ENCODE measurements at regions not wholly inside any gene's neighbourhood (a gene's known extent, or its start where the extent isn't known, plus 50 kb on each side); places are given as distances from the start of the nearest gene placed in this dataset.
"Not testable (repeated sequence)": the region's sequence is repeated elsewhere in the genome, so short reads cannot be mapped to it uniquely, and the experiment has no call there.

DNA sequence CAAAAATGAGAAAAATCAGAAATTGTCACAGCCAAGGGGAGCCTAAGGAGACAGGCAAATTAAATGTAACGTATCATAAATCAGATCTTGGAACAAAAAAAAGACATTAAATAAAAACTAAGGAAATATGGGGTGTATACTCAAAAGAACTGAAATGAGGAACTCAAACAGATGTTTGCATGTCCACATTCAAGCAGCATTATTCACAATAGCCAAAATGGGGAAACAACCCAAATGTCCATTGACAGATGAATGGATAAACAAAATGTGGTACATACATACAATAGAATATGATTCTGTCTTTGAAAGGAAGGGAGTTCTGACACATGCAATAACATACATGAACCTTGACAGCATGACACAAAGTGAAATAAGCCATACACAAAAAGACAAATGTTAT, 155.8 kb upstream of the KLF7 start:
- no peak for DNase-seq (ENCODE audit: low read depth in 1 of 2, low spot score in 1 of 2)

DNA sequence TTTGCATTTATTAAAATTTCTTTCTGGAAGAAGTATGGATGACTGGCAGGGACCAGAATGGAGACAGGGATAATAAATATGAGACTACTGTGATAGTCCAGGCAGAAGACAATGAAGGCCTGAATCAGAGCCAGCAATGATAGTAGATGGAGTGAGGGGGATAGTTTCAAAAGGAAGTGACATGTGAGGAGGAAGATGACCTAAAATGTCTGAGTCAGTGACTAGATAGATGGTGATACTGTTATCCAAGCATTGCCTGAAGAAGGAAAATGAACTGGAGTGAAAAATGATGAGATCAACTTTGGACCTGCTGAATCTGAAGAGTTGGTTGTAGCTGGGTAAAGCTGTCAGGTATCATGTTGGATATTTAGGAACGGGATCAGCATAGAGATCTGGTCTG, 158.3 kb upstream of the KLF7 start:
- DNase-seq (ENCODE audit: low read depth in 1 of 2, low spot score in 1 of 2): no peak

DNA sequence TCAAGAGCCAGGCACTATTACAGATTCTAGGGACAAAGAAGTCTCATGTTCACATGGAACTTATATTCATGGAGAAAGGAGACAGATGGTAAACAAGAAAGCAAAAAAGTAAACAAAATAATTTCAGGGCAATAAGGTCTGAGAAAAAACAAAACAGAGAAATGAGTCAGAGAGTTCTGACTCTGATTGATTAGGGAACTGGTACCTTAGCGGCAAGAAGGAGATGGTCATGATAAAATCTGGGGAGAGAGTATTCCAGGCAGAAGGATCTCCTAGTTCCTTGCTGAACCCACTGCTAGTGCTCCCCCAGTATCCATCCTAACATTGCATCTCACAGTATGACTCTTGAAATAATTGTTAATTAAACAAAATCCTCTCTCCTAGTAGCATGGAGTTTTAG, 161.8 kb upstream of the KLF7 start:
- no peak for DNase-seq (ENCODE audit: low read depth in 1 of 2, low spot score in 1 of 2)

DNA sequence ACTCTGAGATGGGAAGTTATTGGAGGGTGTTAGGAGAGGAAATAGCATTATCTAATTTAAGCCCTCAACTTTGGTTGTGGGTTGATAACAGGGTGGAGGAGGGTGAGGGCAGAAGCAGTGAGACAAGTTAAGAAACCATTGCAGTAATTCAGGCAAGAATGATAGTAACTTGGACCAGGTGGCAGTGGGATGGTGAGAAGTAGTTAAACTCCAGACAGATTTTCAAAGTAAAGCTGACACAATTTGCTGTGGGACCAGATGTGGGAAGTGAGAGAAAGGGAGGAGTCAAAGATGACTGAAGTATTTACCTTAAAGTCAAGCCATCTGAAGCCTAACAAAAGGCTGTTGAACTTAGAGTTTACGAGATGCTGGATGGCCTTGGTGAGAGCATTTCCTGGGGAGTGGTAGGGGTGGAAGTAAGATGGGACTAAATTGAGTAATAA, 163.2 kb upstream of the KLF7 start:
- no peak for DNase-seq (ENCODE audit: low read depth in 1 of 2, low spot score in 1 of 2)

DNA sequence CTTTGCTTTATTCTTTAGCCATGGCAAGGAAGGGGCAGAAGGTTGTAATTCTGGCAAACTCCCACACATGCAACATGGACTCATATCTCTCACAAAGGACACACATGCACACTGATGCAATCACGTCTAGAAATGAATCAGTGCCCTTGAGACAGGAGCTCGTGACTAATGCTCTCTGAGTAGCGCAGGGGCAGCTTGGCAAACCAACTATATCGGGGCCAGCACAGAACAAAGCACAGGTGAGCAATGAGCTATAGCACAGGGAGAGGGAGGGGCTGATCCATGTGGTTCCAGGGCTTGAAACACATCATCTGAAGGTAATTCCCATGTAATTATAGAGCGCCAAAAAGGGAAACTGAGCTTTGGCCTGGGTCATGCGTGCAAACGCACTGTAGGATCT, 165.2 kb upstream of the KLF7 start:
- peak; percentile 20 to 44 for DNase-seq (ENCODE audit: low read depth in 1 of 2, low spot score in 1 of 2)

DNA sequence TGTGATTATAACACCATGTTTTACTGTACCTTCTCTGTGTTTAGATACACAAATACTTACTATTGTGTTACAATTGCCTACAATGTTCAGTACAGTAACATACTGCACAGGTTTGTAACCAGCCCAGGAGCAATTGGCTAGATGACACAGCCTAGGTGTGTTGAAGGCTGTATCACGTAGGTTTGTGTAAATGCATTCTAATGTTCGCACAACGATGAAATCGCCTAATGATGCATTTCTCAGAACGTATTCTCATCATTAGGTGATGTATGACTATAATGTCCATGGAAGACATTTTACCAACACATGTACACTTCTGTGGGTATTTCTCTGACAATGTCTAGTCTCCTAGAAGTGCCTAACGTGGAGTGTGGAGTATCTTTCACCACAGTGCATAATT, 165.9 kb upstream of the KLF7 start:
- no peak for DNase-seq (ENCODE audit: low read depth in 1 of 2, low spot score in 1 of 2)

DNA sequence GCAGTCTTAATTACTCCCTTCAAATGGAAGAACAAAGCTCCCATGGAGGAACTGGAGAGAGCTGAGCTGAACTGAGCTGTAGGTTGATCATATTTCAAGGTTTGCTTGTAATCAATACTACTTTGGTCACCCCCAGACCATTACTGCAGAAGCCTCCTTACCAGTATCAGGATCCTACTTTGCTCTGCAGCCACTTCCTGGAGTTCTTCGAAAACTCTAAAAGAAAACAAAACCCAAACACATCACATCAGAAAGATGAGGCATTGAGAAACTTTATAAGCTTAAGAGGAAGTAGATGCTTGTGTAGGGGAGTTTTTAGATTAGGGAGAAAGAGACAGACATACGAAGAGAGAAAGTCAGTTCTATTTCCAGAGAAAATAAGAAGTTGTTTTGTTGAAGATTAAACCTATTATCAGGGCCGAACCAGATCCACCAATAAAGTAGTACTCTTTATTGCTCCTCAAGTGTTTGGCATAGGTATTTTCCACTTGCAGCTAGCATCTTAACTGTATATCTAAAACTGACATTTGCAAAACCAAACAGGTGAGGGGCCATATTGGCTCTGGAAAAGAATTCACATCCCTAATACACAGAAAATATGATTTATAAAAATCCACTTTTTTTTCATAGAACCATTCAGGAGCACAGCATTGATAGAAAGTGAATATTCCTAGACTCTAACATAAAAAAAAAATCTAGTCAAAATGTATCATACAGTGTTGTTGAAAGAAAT, 166.9 kb upstream of the KLF7 start:
- no peak for DNase-seq (ENCODE audit: low read depth in 1 of 2, low spot score in 1 of 2)

DNA sequence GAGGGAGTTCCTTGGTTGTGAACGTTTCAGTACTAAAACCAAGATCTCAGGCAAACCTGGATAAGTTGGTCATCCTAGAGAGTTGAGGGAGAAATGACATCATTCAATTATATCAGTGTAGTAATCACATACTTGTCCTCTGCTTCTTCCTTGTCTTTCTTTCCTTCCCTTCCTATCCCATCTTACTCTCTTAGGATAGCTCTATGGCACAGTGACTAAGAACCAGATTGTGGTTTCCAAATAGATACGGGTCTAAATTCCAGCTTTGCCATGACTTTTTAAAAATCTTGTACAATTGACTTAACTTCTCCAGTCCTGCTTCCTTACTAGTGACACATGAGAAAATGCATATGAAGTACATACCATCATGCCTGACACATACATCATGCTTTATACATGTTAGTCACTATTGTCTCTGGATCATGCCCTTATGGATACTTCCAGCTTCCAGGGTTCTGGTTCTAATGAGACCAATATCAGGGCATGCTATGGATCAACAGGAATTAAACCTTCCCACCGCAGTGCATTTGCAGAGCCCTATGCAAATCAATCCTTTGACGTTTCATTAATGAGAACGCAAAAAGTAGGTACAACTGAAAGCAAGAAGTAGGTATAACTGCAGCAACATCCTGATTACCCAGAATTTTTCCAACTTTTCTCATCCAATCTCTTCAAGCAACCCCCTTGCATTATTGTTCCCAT, 168.0 kb upstream of the KLF7 start:
- DNase-seq (ENCODE audit: low read depth in 1 of 2, low spot score in 1 of 2): no peak

DNA sequence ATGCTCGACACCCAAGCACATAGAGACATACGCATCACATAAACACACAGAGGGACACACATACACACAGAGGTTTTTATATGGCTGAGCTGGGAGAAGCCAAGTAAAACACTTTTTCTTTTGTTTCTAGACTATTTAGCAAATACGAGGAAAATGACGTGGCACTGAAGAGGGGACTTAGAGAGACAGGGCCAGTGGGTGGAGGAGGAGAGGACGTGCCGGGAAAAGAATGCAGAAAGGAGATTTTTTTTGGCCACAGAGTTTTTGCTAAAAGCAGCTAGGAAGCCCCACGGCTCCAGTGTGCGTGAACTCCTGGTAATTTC, 168.5 kb upstream of the KLF7 start:
- DNase-seq (ENCODE audit: low read depth in 1 of 2, low spot score in 1 of 2): no peak

DNA sequence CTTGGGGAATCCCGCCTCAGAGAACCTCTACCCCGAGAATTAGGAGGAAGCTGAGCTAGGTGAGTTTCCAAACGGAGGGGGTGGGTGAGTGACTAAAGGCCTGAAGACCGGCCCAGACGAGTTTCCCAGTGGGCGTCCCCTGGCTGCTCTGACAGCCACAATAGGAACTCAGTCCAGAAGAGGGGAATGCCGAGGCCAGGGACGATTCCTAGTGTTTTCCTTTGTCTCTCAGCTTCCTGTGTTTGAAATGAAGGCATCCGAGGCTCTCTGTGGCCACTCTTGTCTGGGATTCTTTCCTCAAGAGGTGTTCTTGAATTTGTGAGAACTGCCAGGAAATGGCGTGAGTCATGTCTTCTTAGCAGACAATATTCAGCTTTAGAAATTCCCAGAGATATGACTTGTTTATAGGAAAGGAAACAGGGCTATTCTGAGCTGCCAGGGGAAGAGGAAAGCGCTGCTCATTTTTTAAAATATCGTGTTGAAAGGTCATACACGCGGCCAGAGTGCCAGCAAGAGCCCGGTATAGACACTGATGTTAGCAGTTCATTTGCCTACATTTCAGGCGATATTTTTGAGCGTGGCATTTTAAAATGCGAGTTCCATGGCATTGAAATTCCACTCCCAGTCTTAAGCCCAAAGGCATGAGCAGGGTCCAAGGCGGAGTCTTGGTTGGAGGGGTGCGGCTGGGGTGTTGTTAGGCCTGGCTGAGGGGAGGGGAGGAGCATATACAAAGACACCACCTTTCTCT, 169.1 kb upstream of the KLF7 start:
- DNase-seq (ENCODE audit: low read depth in 1 of 2, low spot score in 1 of 2): peak in 1 of 2 donors; percentile 22

DNA sequence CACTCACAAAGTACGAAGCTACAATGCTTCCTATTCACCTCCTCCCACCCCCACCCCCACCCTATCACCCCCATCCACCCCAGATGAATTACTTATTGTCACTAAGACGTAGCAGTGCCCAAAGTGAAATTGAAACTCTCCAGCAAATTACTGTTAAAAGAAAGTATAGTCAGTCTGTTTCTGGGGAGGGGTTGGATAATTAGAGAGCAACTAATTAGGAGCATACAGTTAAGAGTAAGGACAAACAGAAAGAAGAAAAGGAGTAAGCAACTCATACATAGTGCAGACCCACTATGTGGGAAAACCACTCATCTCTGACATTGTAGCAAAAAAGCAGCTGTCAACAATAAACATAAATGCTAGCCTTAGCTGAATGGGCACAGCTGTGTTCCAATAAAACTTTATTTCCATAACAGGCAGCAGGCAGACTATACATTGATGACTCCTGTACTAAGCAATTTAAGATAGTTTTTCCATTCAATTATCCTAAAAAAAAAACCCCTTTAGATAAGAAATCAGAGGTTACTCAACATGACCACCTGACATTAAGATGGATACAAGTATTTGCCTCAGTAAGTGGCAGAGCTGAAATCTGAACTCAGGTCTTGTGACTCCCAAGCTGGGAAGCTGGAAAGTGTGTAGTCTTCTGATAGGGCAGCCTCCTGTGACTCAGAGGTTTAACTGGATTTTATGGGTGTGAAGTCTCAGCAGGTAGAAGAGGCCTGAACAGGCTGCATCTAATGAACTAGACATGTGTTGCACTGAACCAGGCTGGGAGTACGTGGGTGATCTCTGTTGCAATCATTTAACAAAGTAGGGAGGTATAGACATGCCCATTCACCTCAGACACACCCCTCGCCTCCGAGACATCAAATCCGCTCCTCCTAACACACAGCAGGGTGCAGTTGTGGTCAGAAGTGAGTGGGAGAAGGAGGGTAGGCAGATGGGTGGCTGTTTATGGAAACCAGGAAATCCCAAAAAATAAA, 171.8 kb upstream of the KLF7 start:
- DNase-seq (ENCODE audit: low read depth in 1 of 2, low spot score in 1 of 2): no peak

DNA sequence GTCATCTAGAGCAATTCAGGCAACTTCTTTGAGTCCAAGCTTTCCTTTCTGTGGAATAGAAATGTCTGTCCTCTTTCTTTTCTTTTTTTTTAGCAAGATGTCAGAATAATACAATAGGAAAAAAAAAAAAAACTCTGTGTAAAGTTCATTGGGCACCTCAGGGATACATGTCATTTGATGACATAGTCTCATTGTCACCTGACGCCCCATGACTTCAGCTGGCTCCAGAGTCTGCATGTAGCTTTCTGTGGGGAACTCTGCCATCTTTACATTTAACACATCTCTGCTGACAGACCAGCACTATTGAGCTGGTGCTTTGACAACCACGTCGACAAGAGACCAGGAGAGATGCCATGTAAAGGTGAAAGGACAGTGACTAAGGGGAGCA, 172.5 kb upstream of the KLF7 start:
- no peak for DNase-seq (ENCODE audit: low read depth in 1 of 2, low spot score in 1 of 2)

DNA sequence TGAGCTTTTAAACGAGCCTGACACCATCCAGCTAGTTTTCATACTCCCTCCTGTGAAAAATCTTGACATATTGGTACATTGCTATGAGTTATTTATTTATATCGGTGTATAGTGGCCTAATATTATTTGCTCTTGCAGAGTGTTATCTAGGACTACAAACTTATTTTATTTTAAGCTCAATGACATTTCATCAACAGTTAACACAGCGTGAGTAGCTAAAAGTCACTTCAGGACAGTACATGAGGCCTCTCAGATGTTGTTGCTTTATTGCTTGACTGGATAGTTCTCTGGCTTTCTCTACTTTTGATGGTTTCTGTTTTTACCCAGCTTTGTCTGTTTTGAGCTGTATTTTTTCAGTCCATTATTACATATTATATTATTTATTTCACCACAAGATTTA, 172.9 kb upstream of the KLF7 start:
- no peak for DNase-seq (ENCODE audit: low read depth in 1 of 2, low spot score in 1 of 2)

DNA sequence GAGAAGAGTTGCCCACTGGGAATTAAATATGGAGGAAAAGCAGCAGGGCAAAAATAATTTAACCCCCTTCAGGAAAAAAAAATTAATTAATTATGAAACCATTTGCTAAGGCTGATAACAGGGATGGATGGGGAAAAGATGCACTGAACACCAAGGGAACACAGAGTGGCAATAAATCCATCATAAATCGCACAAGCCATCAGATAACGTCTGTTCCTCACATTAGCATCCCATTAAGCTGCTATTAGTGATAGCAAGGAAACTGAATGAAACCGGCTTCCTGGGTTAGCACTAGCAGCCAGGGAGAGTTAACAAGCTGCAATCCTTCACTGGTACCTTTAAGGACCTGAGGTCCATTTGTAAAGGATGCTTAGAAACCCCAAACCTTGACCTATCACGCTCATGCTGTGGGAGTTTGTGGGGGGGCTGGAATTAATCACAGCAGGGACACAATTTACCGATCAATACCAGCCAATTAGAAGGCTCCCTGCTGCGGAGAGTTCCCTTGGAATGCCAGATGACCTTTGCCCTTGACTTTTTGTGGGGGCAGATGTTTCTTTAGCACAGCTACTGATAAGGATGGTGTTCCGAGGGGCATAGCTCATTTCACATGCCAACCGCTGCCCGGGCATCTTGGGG, 175.5 kb upstream of the KLF7 start:
- DNase-seq (ENCODE audit: low read depth in 1 of 2, low spot score in 1 of 2): no peak

DNA sequence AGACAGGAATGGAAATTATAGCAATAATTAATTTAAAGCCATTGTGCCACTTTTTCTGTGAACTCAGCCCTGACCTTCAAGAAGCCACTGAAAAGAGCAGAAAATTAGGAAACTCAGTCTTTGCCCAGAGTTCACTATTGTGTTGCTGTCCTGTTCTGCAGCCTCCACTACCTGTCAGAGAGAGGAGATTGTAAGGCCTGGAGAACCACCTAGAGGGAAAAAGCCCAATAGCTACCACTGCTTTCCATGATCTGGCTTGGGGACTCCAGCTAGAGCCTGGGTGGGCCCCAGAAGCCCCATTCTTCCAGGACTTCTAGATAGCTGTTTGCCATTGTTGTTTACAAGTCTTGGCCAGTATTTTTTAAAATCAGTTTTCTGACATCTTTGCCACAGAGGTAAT, 176.1 kb upstream of the KLF7 start:
- no peak for DNase-seq (ENCODE audit: low read depth in 1 of 2, low spot score in 1 of 2)

DNA sequence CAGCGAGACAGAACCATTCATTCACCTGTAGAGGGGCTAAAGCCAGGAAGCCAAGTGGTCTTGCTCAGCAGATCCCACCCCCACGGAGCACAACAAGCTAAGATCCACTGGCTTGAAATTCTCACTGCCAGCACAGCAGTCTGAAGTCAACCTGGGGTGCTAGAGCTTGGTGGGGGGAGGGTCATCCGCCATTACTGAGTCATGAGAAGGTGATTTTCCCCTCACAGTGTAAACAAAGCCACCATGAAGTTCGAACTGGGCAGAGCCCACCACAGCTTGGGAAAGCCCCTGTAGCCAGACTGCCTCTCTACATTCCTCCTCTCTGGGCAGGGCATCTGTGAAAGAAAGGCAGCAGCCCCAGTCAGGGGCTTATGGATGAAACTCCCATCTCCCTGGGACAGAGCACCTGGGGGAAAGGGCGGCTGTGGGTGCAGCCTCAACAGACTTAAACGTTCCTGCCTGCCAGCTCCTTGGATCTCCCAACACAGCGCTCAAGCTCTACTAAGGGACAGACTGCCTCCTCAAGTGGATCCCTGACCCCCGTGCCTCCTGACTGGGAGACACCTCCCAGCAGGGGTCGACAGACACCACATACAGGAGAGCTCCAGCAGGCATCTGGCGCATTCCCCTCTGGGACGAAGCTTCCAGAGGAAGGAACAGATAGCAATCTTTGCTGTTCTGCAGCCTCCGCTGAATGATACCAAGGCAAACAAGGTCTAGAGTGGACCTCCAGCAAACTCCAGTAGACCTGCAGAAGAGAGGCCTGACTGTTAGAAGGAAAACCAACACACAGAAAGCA, 179.0 kb upstream of the KLF7 start:
- DNase-seq (ENCODE audit: low read depth in 1 of 2, low spot score in 1 of 2): not testable (repeated sequence)

DNA sequence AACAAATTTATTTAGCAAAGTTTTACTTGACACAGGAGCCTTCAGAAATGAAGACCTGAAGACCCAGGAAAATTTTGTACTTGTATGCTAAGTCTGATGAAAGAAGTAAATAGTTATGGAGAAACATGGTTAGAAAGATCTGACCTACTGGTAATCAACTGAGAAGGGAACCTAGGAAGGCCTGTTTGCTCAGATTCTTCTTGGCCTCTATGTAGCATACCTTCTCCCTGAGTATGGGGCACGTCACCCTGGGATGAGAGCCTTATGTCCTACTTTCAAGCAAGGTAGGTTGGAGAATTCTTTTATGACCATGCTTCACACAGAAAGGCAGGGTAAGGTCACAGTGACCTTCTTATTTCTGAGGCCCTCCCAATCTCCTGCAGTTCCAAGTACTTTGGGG, 178.6 kb upstream of the CREB1 start:
- DNase-seq (ENCODE audit: low read depth in 1 of 2, low spot score in 1 of 2): no peak

DNA sequence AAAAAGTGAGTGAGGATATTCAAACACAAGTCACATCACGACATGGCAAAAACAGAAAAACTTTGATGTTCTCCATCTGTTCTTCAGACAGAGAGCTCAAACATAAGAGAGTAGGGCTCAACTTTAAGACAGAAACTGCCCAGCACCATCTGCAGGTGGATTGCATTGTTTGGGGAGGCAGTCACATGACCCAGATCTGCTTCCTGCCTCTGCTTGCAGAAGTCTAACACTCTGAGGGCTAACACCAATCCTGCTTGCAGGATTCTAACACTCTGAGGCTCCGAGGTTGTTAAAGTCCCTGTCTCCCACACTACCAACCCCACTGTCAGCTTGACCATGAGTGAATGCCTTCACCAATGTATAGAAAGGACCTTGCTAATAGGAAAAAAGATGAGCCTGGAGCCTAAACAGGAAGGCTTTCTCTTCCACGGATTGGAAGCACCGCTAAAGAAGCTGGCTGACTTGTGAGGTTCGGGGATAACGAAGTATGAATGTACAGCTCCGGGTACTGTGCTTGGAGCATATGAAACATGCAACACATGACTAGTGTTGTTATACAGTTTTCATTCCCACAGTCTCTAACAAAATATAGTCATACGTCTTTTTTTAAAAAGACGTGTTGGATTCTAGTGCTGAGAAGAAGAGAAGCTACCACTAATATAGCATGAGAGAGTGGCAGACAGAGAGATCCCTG, 176.6 kb upstream of the CREB1 start:
- no peak for DNase-seq (ENCODE audit: low read depth in 1 of 2, low spot score in 1 of 2)

DNA sequence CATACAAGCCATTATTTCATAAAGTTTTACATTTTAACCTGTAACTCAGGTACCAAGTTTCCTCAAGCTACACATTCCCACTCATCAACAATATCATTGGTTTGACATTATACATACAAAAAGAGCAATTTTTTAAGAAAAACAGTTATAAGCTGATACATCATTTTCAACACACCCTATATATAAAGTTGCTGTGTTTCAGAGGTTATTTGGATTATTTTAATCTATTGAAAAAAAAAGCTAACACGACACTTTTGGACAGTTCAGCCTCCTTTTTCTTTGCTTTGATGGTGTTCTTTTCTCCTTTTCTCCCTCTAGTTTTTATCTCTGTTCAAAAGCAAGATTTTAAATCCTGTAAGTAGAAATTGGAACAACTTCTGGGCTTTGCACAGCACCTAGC, 175.9 kb upstream of the CREB1 start:
- no peak for DNase-seq (ENCODE audit: low read depth in 1 of 2, low spot score in 1 of 2)

Data from activated CD4-positive, alpha-beta T cell treated with anti-CD3 and anti-CD28 coated beads, Interleukin-2, amount 50 U/mL, for 24 hours (primary cell).